GM12875 (cell line): ENCODE measurements at regions not wholly inside any gene's neighbourhood (a gene's known extent, or its start where the extent isn't known, plus 50 kb on each side); places are given as distances from the start of the nearest gene placed in this dataset.

Experiments
- H3K4me3 ChIP-seq: one replicate; pipeline ENCODE4 v1.5.1; 2011; ENCODE audit warnings: low read depth, low read length, control low read depth
- TF ChIP-seq, protein P1 (sequence below): IDR thresholded peaks from 2 replicates; pipeline ENCODE4 v1.5.1; 2011; ENCODE audit warnings: low read depth, mild to moderate bottlenecking, control low read depth, inconsistent platforms, low read length, moderate library complexity, borderline replicate concordance; ENCODE audit not compliant: insufficient read depth

GRCh38 chr9:7704543-7704942 lies 95.0 kb downstream of the DMAC1 start:
- TF ChIP-seq, protein P1, sequence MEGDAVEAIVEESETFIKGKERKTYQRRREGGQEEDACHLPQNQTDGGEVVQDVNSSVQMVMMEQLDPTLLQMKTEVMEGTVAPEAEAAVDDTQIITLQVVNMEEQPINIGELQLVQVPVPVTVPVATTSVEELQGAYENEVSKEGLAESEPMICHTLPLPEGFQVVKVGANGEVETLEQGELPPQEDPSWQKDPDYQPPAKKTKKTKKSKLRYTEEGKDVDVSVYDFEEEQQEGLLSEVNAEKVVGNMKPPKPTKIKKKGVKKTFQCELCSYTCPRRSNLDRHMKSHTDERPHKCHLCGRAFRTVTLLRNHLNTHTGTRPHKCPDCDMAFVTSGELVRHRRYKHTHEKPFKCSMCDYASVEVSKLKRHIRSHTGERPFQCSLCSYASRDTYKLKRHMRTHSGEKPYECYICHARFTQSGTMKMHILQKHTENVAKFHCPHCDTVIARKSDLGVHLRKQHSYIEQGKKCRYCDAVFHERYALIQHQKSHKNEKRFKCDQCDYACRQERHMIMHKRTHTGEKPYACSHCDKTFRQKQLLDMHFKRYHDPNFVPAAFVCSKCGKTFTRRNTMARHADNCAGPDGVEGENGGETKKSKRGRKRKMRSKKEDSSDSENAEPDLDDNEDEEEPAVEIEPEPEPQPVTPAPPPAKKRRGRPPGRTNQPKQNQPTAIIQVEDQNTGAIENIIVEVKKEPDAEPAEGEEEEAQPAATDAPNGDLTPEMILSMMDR = no peak
- H3K4me3 ChIP-seq = no peak overlapping the region

GRCh38 chr9:7691909-7692308 lies 107.7 kb downstream of the DMAC1 start:
- TF ChIP-seq, protein P1 = no peak
- H3K4me3 ChIP-seq = no peak overlapping the region

DNA sequence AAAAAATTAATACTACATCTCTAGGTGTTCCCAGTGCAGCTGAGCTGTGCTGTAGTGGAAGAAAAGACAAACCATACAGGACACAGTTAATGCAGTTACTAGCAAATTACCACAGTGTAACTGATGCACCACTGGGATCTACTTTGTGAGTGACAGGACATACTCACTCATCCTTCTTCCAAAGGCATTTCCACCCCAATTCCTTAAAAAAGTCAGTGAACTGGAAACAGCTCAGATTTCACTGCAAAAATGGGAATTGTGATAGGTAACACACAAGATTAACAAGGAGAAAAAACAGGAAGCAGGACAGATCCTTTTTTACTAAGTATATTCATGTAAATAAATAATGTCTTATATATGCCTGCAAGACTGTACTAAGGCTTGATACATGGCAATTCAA lies 109.6 kb downstream of the DMAC1 start:
- H3K4me3 ChIP-seq = no peak overlapping the region
- TF ChIP-seq, protein P1 = no peak

GRCh38 chr9:7688626-7689025 lies 111.0 kb downstream of the DMAC1 start:
- TF ChIP-seq, protein P1 = no peak

GRCh38 chr9:7676609-7677156 lies 122.9 kb downstream of the DMAC1 start:
- TF ChIP-seq, protein P1 = no peak
- H3K4me3 ChIP-seq = no peak overlapping the region

More at GRCh38 chr9:7688626-7689025, 111.0 kb downstream of the DMAC1 start:
- no peak overlapping the region for H3K4me3 ChIP-seq

DNA sequence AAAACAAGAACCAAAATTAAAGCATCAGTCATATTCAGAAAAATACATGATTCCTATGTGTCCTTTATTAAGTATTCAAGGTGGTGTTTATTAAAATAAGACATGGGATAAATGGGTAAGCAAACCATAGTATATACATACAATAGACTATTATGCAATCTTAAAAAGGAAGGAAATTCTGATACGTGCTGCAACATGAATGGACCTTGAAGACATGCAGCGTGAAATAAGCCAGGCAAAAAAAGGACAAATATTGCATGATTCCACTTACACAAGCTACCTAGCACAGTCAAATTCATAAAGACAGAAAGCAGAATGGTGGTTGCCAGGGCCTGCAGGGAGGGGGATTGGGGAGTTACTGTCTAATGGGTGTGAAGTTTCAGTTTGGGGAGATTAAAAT lies 127.7 kb downstream of the DMAC1 start:
- H3K4me3 ChIP-seq = no peak overlapping the region
- TF ChIP-seq, protein P1 = no peak

- no peak overlapping the region for H3K4me3 ChIP-seq
- TF ChIP-seq, protein P1 = no peak
These were observed 131.0 kb downstream of the DMAC1 start for GRCh38 chr9:7668541-7668940.
